ENCODE measurements at regions not wholly inside any gene's neighbourhood (a gene's known extent, or its start where the extent isn't known, plus 50 kb on each side); places are given as distances from the start of the nearest gene placed in this dataset.
"Not testable (repeated sequence)": the region's sequence is repeated elsewhere in the genome, so short reads cannot be mapped to it uniquely, and the experiment has no call there.

DNA sequence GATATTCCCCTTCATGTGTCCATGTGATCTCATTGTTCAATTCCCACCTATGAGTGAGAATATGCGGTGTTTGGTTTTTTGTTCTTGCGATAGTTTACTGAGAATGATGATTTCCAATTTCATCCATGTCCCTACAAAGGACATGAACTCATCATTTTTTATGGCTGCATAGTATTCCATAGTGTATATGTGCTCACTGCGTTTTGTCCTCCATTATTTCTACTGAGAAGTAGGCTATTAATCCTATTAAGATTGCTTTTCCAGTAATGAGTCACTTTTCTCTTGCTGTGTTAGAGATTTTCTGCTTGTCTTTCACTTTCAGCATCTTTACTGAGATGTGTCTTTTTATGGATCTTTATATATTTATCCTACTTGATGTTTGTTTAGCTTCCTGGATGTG, 492.1 kb downstream of the SUCLG1 start:
- not testable (repeated sequence) for TF ChIP-seq EZH2phosphoT487 (IDR thresholded peaks at IDR 0.05; ENCODE audit: borderline replicate concordance, low read length); CTCF (conservative IDR thresholded peaks at IDR 0.05; ENCODE audit: low read depth, low read length)
